ENCODE measurements at regions not wholly inside any gene's neighbourhood (a gene's known extent, or its start where the extent isn't known, plus 50 kb on each side); places are given as distances from the start of the nearest gene placed in this dataset.

- Histone ChIP-seq H3K36me3 (ENCODE audit: insufficient read depth, low read length) (no peaks in the 10 kb centered on the region), H3K27ac (ENCODE audit: low read depth, low read length) (no peak overlapping the region), H3K4me1 (ENCODE audit: insufficient read depth, low read length) (no peaks in the 10 kb centered on the region), H3K27me3 (ENCODE audit: insufficient read depth, low read length) (no peaks in the 10 kb centered on the region), H3K9me3 (ENCODE audit: control insufficient read depth in 1 of 2, low read length in 2 of 2) (no peaks in the 10 kb centered on the region), H3K4me3 (ENCODE audit: low read length in 2 of 2) (no peak overlapping the region)
- CTCF ChIA-PET (ENCODE audit: partially characterized antibody), result no interaction called here
- Mint-ChIP-seq H3K9me3 (peaks cover 0 to 29% (median 7%) of the 10 kb centered on the region in 8 donors), H3K4me3 (no peak overlapping the region), H3K27me3 (peaks cover 2% of the 10 kb centered on the region in 2 donors), H3K36me3 (peaks cover 0 to 2% of the 10 kb centered on the region in 2 donors), H3K27ac (no peak overlapping the region), H3K4me1 (no peaks in the 10 kb centered on the region)
- DNase-seq, result no peak
- POLR2A ChIA-PET (ENCODE audit: partially characterized antibody), result no interaction called here
- intact Hi-C loops (cut with micrococcal nuclease), result no loop called here
These were observed 289.2 kb downstream of the FGF9 start for GRCh38 chr13:21960108-21960507.

- DNase-seq, result no peak
- H3K4me3 ChIP-seq (ENCODE audit: low read length in 2 of 2), result no peak overlapping the region
- H3K27me3 ChIP-seq (ENCODE audit: insufficient read depth, low read length), result no peaks in the 10 kb centered on the region
- Mint-ChIP-seq H3K36me3 (peaks cover 0 to 2% of the 10 kb centered on the region in 2 donors), H3K27ac (no peak overlapping the region), H3K4me3 (no peak overlapping the region), H3K9me3 (peaks cover 0 to 21% (median 4%) of the 10 kb centered on the region in 8 donors), H3K4me1 (no peaks in the 10 kb centered on the region), H3K27me3 (peaks cover 2% of the 10 kb centered on the region in 2 donors)
- no peaks in the 10 kb centered on the region for H3K4me1 ChIP-seq (ENCODE audit: insufficient read depth, low read length)
- CTCF ChIA-PET (ENCODE audit: partially characterized antibody), result interaction anchor here (1.1 kb wide), 1 partner anchor 17 kb away, joined by 3 read pairs; no protein-coding TSS in a partner anchor
- H3K36me3 ChIP-seq (ENCODE audit: insufficient read depth, low read length), result no peaks in the 10 kb centered on the region
- intact Hi-C loops (cut with micrococcal nuclease), result no loop called here
- H3K9me3 ChIP-seq (ENCODE audit: control insufficient read depth in 1 of 2, low read length in 2 of 2), result no peaks in the 10 kb centered on the region
- no peak overlapping the region for H3K27ac ChIP-seq (ENCODE audit: low read depth, low read length)
- POLR2A ChIA-PET (ENCODE audit: partially characterized antibody), result no interaction called here
These were observed 293.8 kb downstream of the FGF9 start for GRCh38 chr13:21964686-21965085.

- no peaks in the 10 kb centered on the region for H3K27me3 Mint-ChIP-seq
- Histone ChIP-seq H3K4me1 (ENCODE audit: insufficient read depth, low read length) (no peaks in the 10 kb centered on the region), H3K4me3 (ENCODE audit: low read length in 2 of 2) (no peak overlapping the region), H3K27ac (ENCODE audit: low read depth, low read length) (no peak overlapping the region), H3K36me3 (ENCODE audit: insufficient read depth, low read length) (no peaks in the 10 kb centered on the region), H3K27me3 (ENCODE audit: insufficient read depth, low read length) (no peaks in the 10 kb centered on the region), H3K9me3 (ENCODE audit: control insufficient read depth in 1 of 2, low read length in 2 of 2) (no peaks in the 10 kb centered on the region)
- H3K36me3 Mint-ChIP-seq, result no peaks in the 10 kb centered on the region
- no peak overlapping the region for H3K27ac Mint-ChIP-seq
- no peak overlapping the region for H3K4me3 Mint-ChIP-seq
- POLR2A ChIA-PET (ENCODE audit: partially characterized antibody), result no interaction called here
- no peak for DNase-seq
- H3K4me1 Mint-ChIP-seq, result no peaks in the 10 kb centered on the region
- CTCF ChIA-PET (ENCODE audit: partially characterized antibody), result no interaction called here
- intact Hi-C loops (cut with micrococcal nuclease), result no loop called here
- peaks cover 0 to 21% (median 4%) of the 10 kb centered on the region in 8 donors for H3K9me3 Mint-ChIP-seq
These were observed 294.2 kb downstream of the FGF9 start for GRCh38 chr13:21965095-21965494.

GRCh38 chr13:21966014-21966413, 295.1 kb downstream of the FGF9 start:
- Histone ChIP-seq H3K27me3 (ENCODE audit: insufficient read depth, low read length) (no peaks in the 10 kb centered on the region), H3K36me3 (ENCODE audit: insufficient read depth, low read length) (no peaks in the 10 kb centered on the region), H3K4me1 (ENCODE audit: insufficient read depth, low read length) (no peaks in the 10 kb centered on the region), H3K27ac (ENCODE audit: low read depth, low read length) (no peak overlapping the region), H3K4me3 (ENCODE audit: low read length in 2 of 2) (no peak overlapping the region), H3K9me3 (ENCODE audit: control insufficient read depth in 1 of 2, low read length in 2 of 2) (no peaks in the 10 kb centered on the region)
- no peaks in the 10 kb centered on the region for H3K4me1 Mint-ChIP-seq
- DNase-seq, result no peak
- POLR2A ChIA-PET (ENCODE audit: partially characterized antibody), result no interaction called here
- CTCF ChIA-PET (ENCODE audit: partially characterized antibody), result interaction anchor here (1.3 kb wide), 1 partner anchor 9 kb away, joined by 3 read pairs; no protein-coding TSS in a partner anchor
- no peak overlapping the region for H3K27ac Mint-ChIP-seq
- H3K36me3 Mint-ChIP-seq, result no peaks in the 10 kb centered on the region
- intact Hi-C loops (cut with micrococcal nuclease), result no loop called here
- no peak overlapping the region for H3K4me3 Mint-ChIP-seq
- H3K9me3 Mint-ChIP-seq, result peaks cover 0 to 21% (median 4%) of the 10 kb centered on the region in 8 donors
- H3K27me3 Mint-ChIP-seq, result no peaks in the 10 kb centered on the region

- ChIA-PET POLR2A (ENCODE audit: partially characterized antibody) (no interaction called here), CTCF (ENCODE audit: partially characterized antibody) (interaction anchor here (0.7 kb wide), 1 partner anchor 164 kb away, joined by 3 read pairs; no protein-coding TSS in a partner anchor)
- Mint-ChIP-seq H3K36me3 (no peaks in the 10 kb centered on the region), H3K4me3 (no peak overlapping the region), H3K27me3 (no peaks in the 10 kb centered on the region), H3K4me1 (no peaks in the 10 kb centered on the region), H3K9me3 (peaks cover 0 to 5% (median 0%) of the 10 kb centered on the region in 8 donors), H3K27ac (no peak overlapping the region)
- Histone ChIP-seq H3K27ac (ENCODE audit: low read depth, low read length) (no peak overlapping the region), H3K4me1 (ENCODE audit: insufficient read depth, low read length) (no peaks in the 10 kb centered on the region), H3K36me3 (ENCODE audit: insufficient read depth, low read length) (no peaks in the 10 kb centered on the region), H3K9me3 (ENCODE audit: control insufficient read depth in 1 of 2, low read length in 2 of 2) (no peaks in the 10 kb centered on the region), H3K4me3 (ENCODE audit: low read length in 2 of 2) (no peak overlapping the region), H3K27me3 (ENCODE audit: insufficient read depth, low read length) (no peaks in the 10 kb centered on the region)
- intact Hi-C loops (cut with micrococcal nuclease), result no loop called here
- DNase-seq, result no peak
These were observed 297.0 kb downstream of the FGF9 start for GRCh38 chr13:21967871-21968270.

GRCh38 chr13:21970172-21970571, 299.3 kb downstream of the FGF9 start:
- H3K4me1 Mint-ChIP-seq, result no peaks in the 10 kb centered on the region
- intact Hi-C loops (cut with micrococcal nuclease), result no loop called here
- H3K36me3 Mint-ChIP-seq, result no peaks in the 10 kb centered on the region
- Histone ChIP-seq H3K9me3 (ENCODE audit: control insufficient read depth in 1 of 2, low read length in 2 of 2) (no peaks in the 10 kb centered on the region), H3K4me1 (ENCODE audit: insufficient read depth, low read length) (no peaks in the 10 kb centered on the region), H3K27me3 (ENCODE audit: insufficient read depth, low read length) (no peaks in the 10 kb centered on the region), H3K4me3 (ENCODE audit: low read length in 2 of 2) (no peak overlapping the region), H3K27ac (ENCODE audit: low read depth, low read length) (no peak overlapping the region), H3K36me3 (ENCODE audit: insufficient read depth, low read length) (no peaks in the 10 kb centered on the region)
- no peaks in the 10 kb centered on the region for H3K27me3 Mint-ChIP-seq
- no peak overlapping the region for H3K4me3 Mint-ChIP-seq
- CTCF ChIA-PET (ENCODE audit: partially characterized antibody), result no interaction called here
- H3K9me3 Mint-ChIP-seq, result no peaks in the 10 kb centered on the region
- no peak for DNase-seq
- no peak overlapping the region for H3K27ac Mint-ChIP-seq
- POLR2A ChIA-PET (ENCODE audit: partially characterized antibody), result no interaction called here

- no peaks in the 10 kb centered on the region for H3K36me3 Mint-ChIP-seq
- no peak overlapping the region for H3K4me3 ChIP-seq (ENCODE audit: low read length in 2 of 2)
- no peaks in the 10 kb centered on the region for H3K27me3 Mint-ChIP-seq
- H3K36me3 ChIP-seq (ENCODE audit: insufficient read depth, low read length), result no peaks in the 10 kb centered on the region
- no peaks in the 10 kb centered on the region for H3K4me1 ChIP-seq (ENCODE audit: insufficient read depth, low read length)
- no peak overlapping the region for H3K4me3 Mint-ChIP-seq
- no peak overlapping the region for H3K27ac ChIP-seq (ENCODE audit: low read depth, low read length)
- H3K4me1 Mint-ChIP-seq, result no peaks in the 10 kb centered on the region
- H3K9me3 Mint-ChIP-seq, result peaks cover 0 to 1% (median 0%) of the 10 kb centered on the region in 8 donors
- ChIA-PET CTCF (ENCODE audit: partially characterized antibody) (no interaction called here), POLR2A (ENCODE audit: partially characterized antibody) (no interaction called here)
- intact Hi-C loops (cut with micrococcal nuclease), result no loop called here
- no peak for DNase-seq
- no peaks in the 10 kb centered on the region for H3K27me3 ChIP-seq (ENCODE audit: insufficient read depth, low read length)
- H3K27ac Mint-ChIP-seq, result no peak overlapping the region
- no peaks in the 10 kb centered on the region for H3K9me3 ChIP-seq (ENCODE audit: control insufficient read depth in 1 of 2, low read length in 2 of 2)
These were observed 300.0 kb downstream of the FGF9 start for GRCh38 chr13:21970918-21971317.

Data from CD4-positive, alpha-beta memory T cell (primary cell).